22Rv1 (cell line): ENCODE measurements at regions not wholly inside any gene's neighbourhood (a gene's known extent, or its start where the extent isn't known, plus 50 kb on each side); places are given as distances from the start of the nearest gene placed in this dataset.

Experiments used
- H3K27ac ChIP-seq: fragments of 450-650 bp; 2 replicates; pipeline ENCODE4 v1.5.1; 2017
- ZFX ChIP-seq: fragments of 450-650 bp; IDR thresholded peaks from 2 replicates; pipeline ENCODE4 v1.6.1; 2017; ENCODE audit warnings: antibody characterized with exemption, borderline replicate concordance
- TF ChIP-seq, protein P1 (sequence below): fragments of 450-650 bp; IDR thresholded peaks from 2 replicates; pipeline ENCODE4 v1.5.1; 2017; ENCODE audit warnings: mild to moderate bottlenecking

DNA sequence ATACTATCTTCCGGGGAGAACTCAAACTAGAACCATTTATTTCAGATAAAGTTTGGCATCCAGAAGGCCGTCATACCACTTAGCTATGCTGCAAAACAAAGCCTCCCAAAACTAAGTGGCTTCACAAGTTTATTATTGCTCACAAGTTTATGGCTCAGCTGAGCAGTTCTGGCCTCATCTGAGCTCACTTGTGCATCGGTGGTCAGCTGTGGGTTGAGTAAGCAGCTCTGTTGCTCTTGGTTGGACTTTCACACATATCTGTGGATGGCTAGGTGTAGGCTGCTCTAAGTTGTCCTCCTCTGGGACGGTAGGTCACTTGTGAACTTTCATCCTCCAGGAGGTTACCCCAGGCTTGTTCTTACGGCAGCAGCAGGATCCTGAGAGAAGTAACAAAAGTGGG is 162.7 kb downstream of the BTG1 start:
- no peak overlapping the region for H3K27ac ChIP-seq
- TF ChIP-seq ZFX = no peak
- TF ChIP-seq, protein P1, sequence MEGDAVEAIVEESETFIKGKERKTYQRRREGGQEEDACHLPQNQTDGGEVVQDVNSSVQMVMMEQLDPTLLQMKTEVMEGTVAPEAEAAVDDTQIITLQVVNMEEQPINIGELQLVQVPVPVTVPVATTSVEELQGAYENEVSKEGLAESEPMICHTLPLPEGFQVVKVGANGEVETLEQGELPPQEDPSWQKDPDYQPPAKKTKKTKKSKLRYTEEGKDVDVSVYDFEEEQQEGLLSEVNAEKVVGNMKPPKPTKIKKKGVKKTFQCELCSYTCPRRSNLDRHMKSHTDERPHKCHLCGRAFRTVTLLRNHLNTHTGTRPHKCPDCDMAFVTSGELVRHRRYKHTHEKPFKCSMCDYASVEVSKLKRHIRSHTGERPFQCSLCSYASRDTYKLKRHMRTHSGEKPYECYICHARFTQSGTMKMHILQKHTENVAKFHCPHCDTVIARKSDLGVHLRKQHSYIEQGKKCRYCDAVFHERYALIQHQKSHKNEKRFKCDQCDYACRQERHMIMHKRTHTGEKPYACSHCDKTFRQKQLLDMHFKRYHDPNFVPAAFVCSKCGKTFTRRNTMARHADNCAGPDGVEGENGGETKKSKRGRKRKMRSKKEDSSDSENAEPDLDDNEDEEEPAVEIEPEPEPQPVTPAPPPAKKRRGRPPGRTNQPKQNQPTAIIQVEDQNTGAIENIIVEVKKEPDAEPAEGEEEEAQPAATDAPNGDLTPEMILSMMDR = no peak

DNA sequence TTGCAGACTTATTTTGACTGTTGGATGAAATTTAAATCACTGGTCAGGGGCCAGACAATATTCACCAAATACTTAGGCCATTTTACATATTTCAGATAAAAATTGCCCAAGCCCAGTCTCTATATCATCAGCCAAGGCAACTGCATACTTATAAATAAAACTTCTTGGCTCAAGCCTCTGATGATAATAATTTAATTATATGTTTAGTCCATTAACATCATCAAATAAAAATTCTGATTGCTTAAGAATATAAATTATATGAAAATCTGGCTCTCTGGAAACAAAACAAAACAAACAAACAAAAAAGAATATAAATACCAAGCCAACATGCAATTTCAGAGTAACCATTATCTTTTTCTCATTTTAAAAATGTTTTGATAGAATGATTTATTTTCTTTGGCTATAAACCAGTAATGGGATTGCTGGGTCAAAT is 165.2 kb downstream of the BTG1 start:
- no peak overlapping the region for H3K27ac ChIP-seq
- TF ChIP-seq ZFX = no peak
- TF ChIP-seq, protein P1 = no peak

DNA sequence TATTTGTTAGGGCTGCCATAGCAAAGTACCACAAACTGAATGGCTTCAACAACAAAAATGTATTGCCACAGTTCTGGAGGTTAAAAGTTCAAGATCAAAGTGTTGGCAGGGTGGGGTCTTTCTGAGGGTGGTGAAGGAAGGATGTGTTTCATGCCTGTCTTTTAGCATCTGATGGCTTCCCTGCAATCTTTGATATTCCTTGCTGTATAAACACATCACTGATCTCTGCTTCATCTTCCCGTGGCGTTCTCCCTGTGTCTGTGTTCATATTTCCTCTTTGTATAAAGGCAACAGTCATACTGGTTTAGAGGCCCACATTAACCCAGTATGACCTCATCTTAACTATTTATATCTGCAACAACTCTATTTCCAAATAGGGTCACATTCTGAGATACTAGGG is 167.5 kb downstream of the BTG1 start:
- no peak for TF ChIP-seq ZFX
- TF ChIP-seq, protein P1 = no peak
- no peak overlapping the region for H3K27ac ChIP-seq

DNA sequence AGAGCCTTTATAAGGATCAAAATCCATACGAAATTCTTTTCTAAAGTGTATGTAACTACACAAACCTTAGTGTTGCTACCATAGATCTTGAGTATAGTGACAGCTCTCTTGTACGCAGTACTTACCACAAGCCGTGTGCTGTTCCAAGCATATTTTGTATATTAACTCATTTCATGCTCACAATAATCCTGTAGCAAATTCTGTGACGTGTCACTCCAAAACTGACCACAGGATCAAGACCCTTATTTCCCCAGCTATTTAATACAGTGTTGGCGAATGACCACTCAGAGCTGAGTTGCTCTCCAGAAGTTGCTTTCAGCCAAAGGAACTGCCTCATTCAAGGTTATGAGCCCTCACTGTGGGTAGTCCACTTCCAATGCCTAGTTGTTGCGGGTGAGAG is 169.8 kb downstream of the BTG1 start:
- TF ChIP-seq ZFX = no peak
- TF ChIP-seq, protein P1 = no peak
- no peak overlapping the region for H3K27ac ChIP-seq

DNA sequence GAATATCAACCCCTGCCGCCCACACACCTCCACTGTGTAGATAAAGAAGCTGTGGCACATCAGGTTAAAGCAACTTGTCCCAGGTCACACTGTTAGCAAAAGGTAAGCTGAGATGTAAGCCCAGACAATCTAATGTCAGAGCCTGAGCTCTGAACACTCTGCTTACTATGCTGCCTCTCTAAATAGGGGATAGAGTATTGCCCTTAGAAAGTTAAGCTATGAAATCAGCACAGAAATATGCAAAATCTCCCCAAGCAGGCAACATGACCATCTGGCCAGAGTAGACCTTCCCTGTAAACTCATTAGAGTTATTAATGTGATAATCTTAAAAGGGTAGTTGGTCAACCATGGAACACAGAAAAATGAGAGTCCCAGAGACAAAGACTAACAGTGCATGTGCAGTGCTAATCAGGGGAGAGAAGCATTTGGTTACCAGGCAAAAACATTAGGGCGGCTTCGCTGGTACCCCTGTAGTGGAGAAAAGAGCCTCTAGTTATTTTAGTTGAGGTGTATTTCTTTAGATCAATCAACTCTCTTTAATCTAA is 171.0 kb downstream of the BTG1 start:
- no peak overlapping the region for H3K27ac ChIP-seq
- no peak for TF ChIP-seq ZFX
- TF ChIP-seq, protein P1 = no peak

DNA sequence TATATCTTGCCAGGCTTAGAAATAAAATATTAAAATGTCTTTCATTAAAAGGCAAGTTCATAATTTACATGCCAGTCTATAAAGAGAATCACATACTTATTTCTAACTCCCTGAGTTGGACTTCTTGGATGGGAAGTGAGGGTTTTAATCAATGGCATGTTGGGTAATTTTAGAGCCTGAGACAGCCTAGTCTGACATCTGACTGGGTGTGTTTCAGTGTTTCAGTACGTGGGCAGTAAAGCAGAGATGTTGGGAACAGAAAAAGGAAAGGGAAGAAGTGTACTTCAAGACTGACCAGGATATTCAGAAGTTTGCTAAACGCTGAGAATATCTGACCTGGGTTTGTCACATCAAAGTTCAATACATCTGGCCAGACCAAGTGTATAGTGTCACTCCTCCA is 171.8 kb downstream of the BTG1 start:
- no peak overlapping the region for H3K27ac ChIP-seq
- TF ChIP-seq, protein P1 = no peak
- no peak for TF ChIP-seq ZFX

DNA sequence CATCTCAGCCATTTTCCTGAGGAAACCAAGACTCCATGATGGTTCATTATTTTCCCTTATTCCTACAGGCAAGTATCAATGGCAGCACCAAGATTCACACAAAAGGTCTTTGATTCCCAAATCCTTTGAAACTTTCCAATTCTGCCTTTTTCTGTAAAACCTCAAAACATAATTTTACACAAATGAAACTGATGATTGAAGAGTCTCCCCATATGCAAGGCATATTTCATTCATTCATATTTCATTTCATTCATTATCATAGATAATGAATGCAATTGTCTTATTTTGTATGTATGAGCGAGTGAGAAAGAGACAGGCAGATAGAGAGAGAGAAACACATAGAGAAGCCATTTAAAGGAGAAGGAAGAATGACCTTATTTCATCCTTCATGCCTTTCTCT is 172.8 kb downstream of the BTG1 start:
- H3K27ac ChIP-seq = no peak overlapping the region
- TF ChIP-seq, protein P1 = no peak
- TF ChIP-seq ZFX = no peak
